GM12865 (cell line): ENCODE measurements at regions not wholly inside any gene's neighbourhood (a gene's known extent, or its start where the extent isn't known, plus 50 kb on each side); places are given as distances from the start of the nearest gene placed in this dataset.

Source experiments
- DNase-seq: peaks from one replicate; pipeline ENCODE4 v3.0.0; 2010; ENCODE audit warnings: low read depth
- H3K4me3 ChIP-seq: 2 replicates; pipeline ENCODE4 v1.5.1; 2011; ENCODE audit warnings: mild to moderate bottlenecking, low read depth, low read length, control low read depth
- TF ChIP-seq, protein P1 (sequence below): IDR thresholded peaks from 2 replicates; pipeline ENCODE4 v1.5.1; 2011; ENCODE audit warnings: low read length, control low read depth, low read depth, inconsistent platforms; ENCODE audit not compliant: insufficient read depth; ENCODE audit errors: missing control alignments

DNA sequence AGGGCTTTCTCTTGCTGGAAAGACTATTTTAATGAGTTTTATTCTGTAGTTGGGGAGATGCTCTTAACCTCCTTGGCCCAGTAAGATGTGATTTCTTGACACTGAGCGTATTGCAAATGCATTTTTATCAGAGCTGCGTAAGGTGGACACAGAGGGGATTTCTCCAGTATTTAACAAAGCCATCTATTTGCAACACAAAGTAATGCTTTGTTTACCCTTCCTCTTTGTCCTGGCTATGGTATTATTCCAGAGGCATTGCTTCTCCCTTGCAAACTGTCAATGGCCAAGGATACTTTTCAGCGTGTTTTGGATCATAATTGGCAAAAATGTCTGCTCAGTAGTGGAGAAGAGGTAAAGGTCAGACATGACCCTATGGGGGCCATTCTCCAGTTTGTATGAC lies 90.8 kb upstream of the PIK3C3 start:
- no peak for DNase-seq
- no peak overlapping the region for H3K4me3 ChIP-seq
- TF ChIP-seq, protein P1, sequence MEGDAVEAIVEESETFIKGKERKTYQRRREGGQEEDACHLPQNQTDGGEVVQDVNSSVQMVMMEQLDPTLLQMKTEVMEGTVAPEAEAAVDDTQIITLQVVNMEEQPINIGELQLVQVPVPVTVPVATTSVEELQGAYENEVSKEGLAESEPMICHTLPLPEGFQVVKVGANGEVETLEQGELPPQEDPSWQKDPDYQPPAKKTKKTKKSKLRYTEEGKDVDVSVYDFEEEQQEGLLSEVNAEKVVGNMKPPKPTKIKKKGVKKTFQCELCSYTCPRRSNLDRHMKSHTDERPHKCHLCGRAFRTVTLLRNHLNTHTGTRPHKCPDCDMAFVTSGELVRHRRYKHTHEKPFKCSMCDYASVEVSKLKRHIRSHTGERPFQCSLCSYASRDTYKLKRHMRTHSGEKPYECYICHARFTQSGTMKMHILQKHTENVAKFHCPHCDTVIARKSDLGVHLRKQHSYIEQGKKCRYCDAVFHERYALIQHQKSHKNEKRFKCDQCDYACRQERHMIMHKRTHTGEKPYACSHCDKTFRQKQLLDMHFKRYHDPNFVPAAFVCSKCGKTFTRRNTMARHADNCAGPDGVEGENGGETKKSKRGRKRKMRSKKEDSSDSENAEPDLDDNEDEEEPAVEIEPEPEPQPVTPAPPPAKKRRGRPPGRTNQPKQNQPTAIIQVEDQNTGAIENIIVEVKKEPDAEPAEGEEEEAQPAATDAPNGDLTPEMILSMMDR, result no peak

DNA sequence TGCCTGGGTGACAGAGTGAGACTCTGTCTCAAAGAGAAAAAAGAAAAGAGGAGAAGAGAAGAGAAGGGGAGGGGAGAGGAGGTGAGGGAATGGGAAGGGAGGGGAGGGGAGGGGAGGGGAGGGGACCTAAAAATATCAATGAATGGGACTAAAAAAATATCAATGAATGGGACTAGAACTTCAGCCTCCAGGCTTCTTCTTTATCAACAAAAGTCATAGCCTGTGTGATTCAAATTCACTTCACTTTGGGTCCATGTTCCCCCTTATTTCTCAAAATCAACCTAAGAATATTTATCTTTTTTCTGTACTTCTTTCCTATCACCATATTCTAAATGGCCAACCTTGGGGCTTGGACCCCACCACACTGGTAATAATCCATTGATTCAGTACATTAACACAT lies 92.1 kb upstream of the PIK3C3 start:
- TF ChIP-seq, protein P1, result no peak
- DNase-seq, result no peak
- no peak overlapping the region for H3K4me3 ChIP-seq

DNA sequence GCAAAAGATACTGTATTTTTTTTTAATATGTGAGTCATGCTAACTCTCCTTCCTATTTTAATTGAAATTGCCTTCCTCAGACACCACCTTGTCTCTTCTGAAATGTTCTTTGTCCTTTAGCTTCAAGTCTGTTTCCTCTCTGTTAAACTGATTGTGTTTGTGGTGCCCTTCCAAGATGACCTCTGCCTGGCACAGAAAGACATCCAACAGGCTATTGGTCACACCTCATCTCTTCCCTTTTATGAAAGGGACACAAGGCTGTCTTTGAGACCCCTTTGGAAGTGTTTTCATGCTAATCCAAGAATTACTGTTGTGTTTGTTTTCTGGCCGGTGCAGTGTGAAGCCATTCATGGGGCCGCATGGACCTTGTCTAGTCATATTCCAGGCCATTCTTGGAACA lies 94.0 kb upstream of the PIK3C3 start:
- DNase-seq, result no peak
- no peak overlapping the region for H3K4me3 ChIP-seq
- TF ChIP-seq, protein P1, result no peak

DNA sequence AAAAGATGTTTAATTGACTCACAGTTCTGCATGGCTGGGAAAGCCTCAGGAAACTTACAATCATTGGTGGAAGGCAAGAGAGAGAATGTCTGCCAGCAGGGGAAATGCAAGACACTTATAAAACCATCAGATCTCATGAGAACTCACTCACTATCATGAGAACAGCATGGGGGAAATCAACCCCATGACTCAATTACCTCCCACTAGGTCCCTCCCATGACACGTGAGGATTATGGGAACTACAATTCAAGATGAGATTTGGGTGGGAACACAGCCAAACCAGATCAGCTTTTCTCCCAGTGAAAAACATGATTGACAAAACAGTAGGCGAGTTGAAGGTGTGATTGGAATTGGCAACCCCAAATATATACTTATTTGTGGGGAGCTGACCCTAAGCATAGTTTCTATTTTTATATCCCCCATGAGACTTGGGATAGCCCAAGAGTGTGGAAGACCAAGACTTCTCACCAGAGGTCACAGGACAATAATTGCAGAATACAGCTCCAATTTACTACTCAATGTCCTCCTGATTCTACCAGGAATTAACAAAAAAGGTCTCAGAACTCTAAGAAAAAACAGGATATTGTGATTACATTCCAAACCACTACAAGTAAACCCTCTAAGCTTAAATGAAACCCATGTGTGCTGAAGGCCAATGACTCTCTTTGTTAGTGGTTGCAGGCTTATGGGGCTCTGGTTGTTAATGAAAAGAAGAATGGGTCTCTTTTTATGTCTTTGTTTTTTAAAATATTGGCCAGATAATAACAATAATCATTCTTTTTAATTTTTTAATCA lies 96.1 kb upstream of the PIK3C3 start:
- TF ChIP-seq, protein P1, result no peak
- no peak overlapping the region for H3K4me3 ChIP-seq
- no peak for DNase-seq

DNA sequence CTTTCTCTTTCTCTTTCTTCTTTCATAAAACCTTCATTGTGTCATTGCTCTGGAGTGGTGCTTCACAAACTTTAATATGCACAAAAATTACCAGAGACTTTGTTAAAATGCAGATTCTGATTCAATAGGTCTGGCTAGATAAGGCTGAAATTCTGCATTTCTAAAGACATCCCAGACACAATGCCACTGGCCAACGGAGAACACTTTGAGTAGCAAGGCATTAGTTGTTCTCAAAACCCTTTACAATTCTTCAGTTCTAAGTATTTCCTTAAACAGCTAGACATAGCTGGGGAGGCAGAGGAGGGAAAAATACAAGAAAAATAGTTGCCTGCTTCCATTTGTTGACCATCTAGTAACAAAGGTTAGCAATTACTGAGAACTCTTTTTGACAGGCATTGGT lies 101.8 kb upstream of the PIK3C3 start:
- DNase-seq, result no peak
- H3K4me3 ChIP-seq, result no peak overlapping the region
- TF ChIP-seq, protein P1, result no peak

DNA sequence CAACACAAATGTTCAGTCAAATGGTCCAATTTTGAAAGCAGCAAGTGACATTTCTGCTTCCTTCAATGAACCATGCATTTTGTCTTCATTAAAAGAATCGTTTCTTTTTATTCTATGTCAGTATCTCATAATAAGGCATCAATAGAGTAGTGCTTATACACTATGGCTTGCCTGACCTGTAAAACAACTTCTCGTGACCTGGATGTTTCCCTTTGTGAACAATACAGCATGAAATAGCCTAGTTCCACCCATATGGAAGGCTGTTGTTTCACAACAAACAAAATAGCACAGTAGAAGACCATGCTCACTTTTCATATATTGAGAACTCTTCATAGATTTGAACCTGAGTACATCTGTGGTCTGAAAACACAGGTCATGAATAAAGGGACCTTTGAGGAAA lies 104.3 kb upstream of the PIK3C3 start:
- no peak for DNase-seq
- no peak overlapping the region for H3K4me3 ChIP-seq
- TF ChIP-seq, protein P1, result no peak

DNA sequence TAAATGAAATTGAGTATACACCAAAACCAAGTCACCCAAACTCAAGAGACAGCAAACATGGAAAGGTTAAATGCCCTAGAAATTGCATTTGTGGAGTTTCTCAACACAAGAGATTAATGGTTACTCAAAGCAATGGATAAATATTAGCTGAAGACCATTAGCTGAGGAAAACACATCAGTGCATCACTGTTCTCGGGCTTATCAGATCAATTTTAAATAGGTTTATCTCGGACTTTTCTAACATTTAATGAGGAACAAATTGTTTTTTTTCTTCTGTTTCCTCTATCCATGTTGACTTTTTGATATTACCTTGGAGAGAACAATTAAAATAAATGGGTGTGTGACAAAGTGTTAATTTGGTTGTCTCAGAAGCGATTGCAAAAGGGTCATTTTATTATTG lies 105.4 kb upstream of the PIK3C3 start:
- no peak for DNase-seq
- TF ChIP-seq, protein P1, result no peak

More for the DNA sequence above, 105.4 kb upstream of the PIK3C3 start:
- no peak overlapping the region for H3K4me3 ChIP-seq
